A673 (cell line): ENCODE measurements at regions not wholly inside any gene's neighbourhood (a gene's known extent, or its start where the extent isn't known, plus 50 kb on each side); places are given as distances from the start of the nearest gene placed in this dataset.

ENCODE experiments used
- BruUV-seq: library from RNA; stranded (reverse); fragments of 400-500 nt; replicated peaks from 2 replicates; lab custom pipeline; 2021; lab: Mats Ljungman, UMichigan
- CTCF ChIA-PET: fragments of 300-600 bp; sonication (Branson Sonifier 250); formaldehyde crosslinking; loops from one replicate; lab custom pipeline; 2022; ENCODE audit warnings: antibody characterized with exemption; lab: Charles Lee
- POLR2A ChIA-PET: fragments of 300-600 bp; sonication (Branson Sonifier 250); formaldehyde crosslinking; loops from one replicate; lab custom pipeline; 2022; ENCODE audit warnings: antibody characterized with exemption; ENCODE audit not compliant: low non-redundant PET; lab: Charles Lee
- DNase-seq: peaks from one replicate; pipeline ENCODE4 v3.0.0-alpha.2; 2015; ENCODE audit warnings: low spot score
- H3K27ac ChIP-seq: fragments of 200-600 bp; sonication (generic); 2 replicates; pipeline ENCODE4 v1.5.1; 2016; ENCODE audit warnings: mixed run types, low read depth, mild to moderate bottlenecking, mixed read lengths, antibody characterized with exemption, low read length; ENCODE audit not compliant: poor library complexity, severe bottlenecking
- H3K27me3 ChIP-seq: fragments of 200-600 bp; sonication (generic); replicated peaks from 2 replicates; pipeline ENCODE4 v1.6.1; 2017; ENCODE audit warnings: mixed run types, low read depth, mild to moderate bottlenecking, mixed read lengths, antibody characterized with exemption, low read length; ENCODE audit not compliant: insufficient read depth, poor library complexity
- H3K36me3 ChIP-seq: fragments of 200-600 bp; sonication (generic); 2 replicates; pipeline ENCODE4 v1.6.1; 2016; ENCODE audit warnings: mixed run types, mild to moderate bottlenecking, mixed read lengths, antibody characterized with exemption, low read length; ENCODE audit not compliant: insufficient read depth, poor library complexity, severe bottlenecking
- H3K4me1 ChIP-seq: fragments of 200-600 bp; sonication (generic); 2 replicates; pipeline ENCODE4 v1.6.1; 2017; ENCODE audit warnings: mixed run types, mild to moderate bottlenecking, mixed read lengths, antibody characterized with exemption, low read length; ENCODE audit not compliant: insufficient read depth, poor library complexity, severe bottlenecking
- H3K4me3 ChIP-seq: fragments of 200-600 bp; sonication (generic); 2 replicates; pipeline ENCODE4 v1.5.1; 2016; ENCODE audit warnings: low read depth, mixed run types, mild to moderate bottlenecking, mixed read lengths, low read length; ENCODE audit not compliant: poor library complexity, severe bottlenecking
- H3K9me3 ChIP-seq: fragments of 200-600 bp; sonication (generic); 2 replicates; pipeline ENCODE4 v1.6.1; 2016; ENCODE audit warnings: mixed run types, low read depth, mild to moderate bottlenecking, mixed read lengths, antibody characterized with exemption, low read length; ENCODE audit not compliant: poor library complexity, severe bottlenecking
- CTCF ChIP-seq: fragments of 300-800, 200-600 bp; sonication (generic); conservative IDR thresholded peaks from 2 replicates; pipeline ENCODE4 v1.5.1; 2017; ENCODE audit warnings: low read depth, mild to moderate bottlenecking, antibody characterized with exemption, low read length, moderate library complexity, mixed read lengths
- EZH2 ChIP-seq: fragments of 200-600 bp; sonication (generic); IDR thresholded peaks from 2 replicates; pipeline ENCODE4 v1.6.1; 2017; ENCODE audit warnings: borderline replicate concordance, low read depth, mild to moderate bottlenecking, mixed read lengths, antibody characterized with exemption, low read length; ENCODE audit not compliant: poor library complexity, severe bottlenecking
- intact Hi-C: fragments of 100-400 bp; cut with micrococcal nuclease; formaldehyde crosslinking; loops from one replicate; pipeline ENCODE4 v1.10.0; 2022; ENCODE audit not compliant: unreplicated experiment

DNA sequence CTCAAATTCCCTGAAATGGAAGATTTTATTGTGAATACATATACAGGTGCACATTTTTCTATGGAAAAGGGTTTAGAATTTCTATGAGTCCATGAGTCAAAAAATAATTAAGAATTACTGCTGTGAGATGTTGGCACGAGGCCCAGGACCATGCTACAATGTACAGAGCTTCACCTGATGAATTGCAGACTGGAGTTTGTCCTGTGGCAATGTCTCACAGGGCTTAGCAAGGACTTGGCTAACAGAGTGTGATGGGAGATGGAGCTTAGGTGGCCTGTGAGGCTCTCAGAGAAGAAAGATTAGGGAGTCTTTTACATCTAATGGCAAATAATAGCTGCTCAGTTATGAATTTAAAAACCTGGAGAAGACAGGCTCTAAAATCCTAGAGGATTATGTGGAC lies 219.5 kb upstream of the CBLB start:
- TF ChIP-seq EZH2 (no peak), CTCF (no peak)
- Histone ChIP-seq H3K9me3 (no peaks in the 10 kb centered on the region), H3K27me3 (no peaks in the 10 kb centered on the region), H3K36me3 (no peaks in the 10 kb centered on the region), H3K4me1 (peaks cover 4% of the 10 kb centered on the region), H3K4me3 (no peak overlapping the region), H3K27ac (no peak overlapping the region)
- ChIA-PET POLR2A (no interaction called here), CTCF (no interaction called here)
- no TSS peak for BruUV-seq
- no peak for DNase-seq
- intact Hi-C loops = loop anchor here (10.0 kb wide), 2 partner anchors 526 to 626 kb away; no protein-coding TSS in a partner anchor

DNA sequence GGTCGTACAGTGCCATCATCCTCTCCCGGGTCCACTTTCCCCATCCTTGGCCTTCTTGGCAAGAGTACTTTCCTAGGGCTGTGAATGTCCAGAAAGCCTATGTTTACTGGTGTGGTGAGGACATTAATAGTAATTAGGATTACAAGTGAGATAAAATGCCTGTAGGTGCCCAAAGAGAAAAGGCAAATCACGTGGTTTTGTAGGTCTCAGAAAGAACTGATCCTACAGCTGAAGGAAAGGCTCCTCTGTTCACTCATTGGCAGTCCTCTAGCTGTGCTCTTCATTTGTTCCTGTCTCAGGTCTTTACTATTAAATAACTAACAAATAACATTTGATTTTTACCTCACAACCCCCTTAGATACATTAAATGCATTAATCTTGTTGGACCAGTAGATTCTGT lies 220.1 kb upstream of the CBLB start:
- ChIA-PET POLR2A (no interaction called here), CTCF (no interaction called here)
- no peaks in the 10 kb centered on the region for H3K27me3 ChIP-seq
- intact Hi-C loops = loop anchor here (10.0 kb wide), 2 partner anchors 526 to 626 kb away; no protein-coding TSS in a partner anchor
- no TSS peak for BruUV-seq
- no peak overlapping the region for H3K4me3 ChIP-seq
- H3K4me1 ChIP-seq = peaks cover 4% of the 10 kb centered on the region
- H3K36me3 ChIP-seq = no peaks in the 10 kb centered on the region
- no peak for DNase-seq
- H3K9me3 ChIP-seq = no peaks in the 10 kb centered on the region
- H3K27ac ChIP-seq = no peak overlapping the region
- no peak for TF ChIP-seq CTCF
- TF ChIP-seq EZH2 = no peak

GRCh38 chr3:106089806-106090205 lies 221.0 kb upstream of the CBLB start:
- POLR2A ChIA-PET = no interaction called here

More at GRCh38 chr3:106089806-106090205, 221.0 kb upstream of the CBLB start:
- H3K36me3 ChIP-seq = no peaks in the 10 kb centered on the region
- CTCF ChIA-PET = no interaction called here
- intact Hi-C loops = loop anchor here (10.0 kb wide), 2 partner anchors 525 to 625 kb away; no protein-coding TSS in a partner anchor
- no TSS peak for BruUV-seq
- no peak overlapping the region for H3K27ac ChIP-seq
- DNase-seq = no peak
- H3K27me3 ChIP-seq = no peaks in the 10 kb centered on the region
- no peak for TF ChIP-seq EZH2
- TF ChIP-seq CTCF = no peak
- no peak overlapping the region for H3K4me3 ChIP-seq
- H3K4me1 ChIP-seq = no peaks in the 10 kb centered on the region
- no peaks in the 10 kb centered on the region for H3K9me3 ChIP-seq
